Gastroesophageal sphincter (tissue), 4 donors: ENCODE measurements at regions not wholly inside any gene's neighbourhood (a gene's known extent, or its start where the extent isn't known, plus 50 kb on each side); places are given as distances from the start of the nearest gene placed in this dataset.

Source experiments
- ATAC-seq: fragments of 150-250 bp; one replicate; pipeline ENCODE4 v1.9.1; 2016; ENCODE audit warnings: mild to moderate bottlenecking, moderate library complexity
- H3K27ac ChIP-seq, 4 donors: fragments of 200-600 bp; sonication (generic) in 3 of 4; 1 replicate in 3 of 4; 2 replicates in 1 of 4; pipeline ENCODE4 v1.5.1; 2016 to 2019
- H3K27me3 ChIP-seq: fragments of 200-600 bp; sonication (generic); one replicate; pipeline ENCODE4 v1.5.1; 2019
- H3K36me3 ChIP-seq, 2 donors: fragments of 200-600 bp; sonication (generic); one replicate each; pipeline ENCODE4 v1.5.1; 2019; ENCODE audit warnings: control low read depth in 1 of 2
- H3K4me1 ChIP-seq, 3 donors: fragments of 200-600 bp; sonication (generic); 1 replicate in 2 of 3; 2 replicates in 1 of 3; pipeline ENCODE4 v1.5.1; 2016 to 2019; ENCODE audit warnings: control low read depth in 2 of 3
- H3K4me3 ChIP-seq, 2 donors: fragments of 200-600 bp; sonication (generic); one replicate each; pipeline ENCODE4 v1.5.1; 2019; ENCODE audit warnings: mild to moderate bottlenecking in 1 of 2, moderate library complexity in 1 of 2
- H3K9me3 ChIP-seq, 3 donors: fragments of 200-600 bp; sonication (generic); one replicate each; pipeline ENCODE4 v1.5.1; 2017 to 2019; ENCODE audit warnings: control low read depth in 2 of 3
- EP300 ChIP-seq: sonication (generic); formaldehyde crosslinking; IDR thresholded peaks from one replicate; pipeline ENCODE4 v1.6.1; 2017; ENCODE audit warnings: antibody characterized with exemption, mild to moderate bottlenecking
- POLR2A ChIP-seq, 2 donors: fragments of 450-650 bp; IDR thresholded peaks; one replicate each; pipeline ENCODE4 v1.6.1; 2017; ENCODE audit warnings: antibody characterized with exemption in 2 of 2, mild to moderate bottlenecking in 2 of 2, moderate library complexity in 1 of 2
- POLR2AphosphoS5 ChIP-seq: sonication (generic); formaldehyde crosslinking; IDR thresholded peaks from one replicate; pipeline ENCODE4 v1.6.1; 2017; ENCODE audit warnings: antibody characterized with exemption
- WGBS, 2 donors: methylation state at CpG; one replicate each; pipeline ENCODE4 v1.1.5; 2018; ENCODE audit warnings: low coverage in 1 of 2; 5-methylcytosine and 5-hydroxymethylcytosine counted together
- TF ChIP-seq, protein P1 (sequence below), 4 experiments: fragments of 200-600 bp in 2 of 4; fragments of 450-650 bp in 2 of 4; sonication (generic) in 1 of 4; IDR thresholded peaks; one replicate each; pipeline ENCODE4 v1.5.1; 2017 to 2019; ENCODE audit warnings: antibody characterized with exemption in 4 of 4, mild to moderate bottlenecking in 2 of 4, moderate library complexity in 2 of 4

GRCh38 chr22:48315439-48316256 lies 1512.0 kb downstream of the BRD1 start:
- 95 to 100% methylated on average over 2 to 4 of the region's 23 CpGs for WGBS, 2 donors
- no peak overlapping the region for H3K4me3 ChIP-seq
- TF ChIP-seq POLR2A (IDR thresholded peaks at IDR 0.05), result no peak
- TF ChIP-seq POLR2AphosphoS5, result no peak
- TF ChIP-seq, protein P1, sequence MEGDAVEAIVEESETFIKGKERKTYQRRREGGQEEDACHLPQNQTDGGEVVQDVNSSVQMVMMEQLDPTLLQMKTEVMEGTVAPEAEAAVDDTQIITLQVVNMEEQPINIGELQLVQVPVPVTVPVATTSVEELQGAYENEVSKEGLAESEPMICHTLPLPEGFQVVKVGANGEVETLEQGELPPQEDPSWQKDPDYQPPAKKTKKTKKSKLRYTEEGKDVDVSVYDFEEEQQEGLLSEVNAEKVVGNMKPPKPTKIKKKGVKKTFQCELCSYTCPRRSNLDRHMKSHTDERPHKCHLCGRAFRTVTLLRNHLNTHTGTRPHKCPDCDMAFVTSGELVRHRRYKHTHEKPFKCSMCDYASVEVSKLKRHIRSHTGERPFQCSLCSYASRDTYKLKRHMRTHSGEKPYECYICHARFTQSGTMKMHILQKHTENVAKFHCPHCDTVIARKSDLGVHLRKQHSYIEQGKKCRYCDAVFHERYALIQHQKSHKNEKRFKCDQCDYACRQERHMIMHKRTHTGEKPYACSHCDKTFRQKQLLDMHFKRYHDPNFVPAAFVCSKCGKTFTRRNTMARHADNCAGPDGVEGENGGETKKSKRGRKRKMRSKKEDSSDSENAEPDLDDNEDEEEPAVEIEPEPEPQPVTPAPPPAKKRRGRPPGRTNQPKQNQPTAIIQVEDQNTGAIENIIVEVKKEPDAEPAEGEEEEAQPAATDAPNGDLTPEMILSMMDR (IDR thresholded peaks at IDR 0.05), result no peak
- TF ChIP-seq EP300, result no peak
- H3K27ac ChIP-seq, result no peak overlapping the region
- ATAC-seq, result no peak
- no peaks in the 10 kb centered on the region for H3K36me3 ChIP-seq
- peaks cover 0 to 2% (median 0%) of the 10 kb centered on the region in 3 donors for H3K4me1 ChIP-seq
- H3K9me3 ChIP-seq, result peaks cover 0 to 29% (median 0%) of the 10 kb centered on the region in 3 donors
- H3K27me3 ChIP-seq, result peaks cover 70% of the 10 kb centered on the region

DNA sequence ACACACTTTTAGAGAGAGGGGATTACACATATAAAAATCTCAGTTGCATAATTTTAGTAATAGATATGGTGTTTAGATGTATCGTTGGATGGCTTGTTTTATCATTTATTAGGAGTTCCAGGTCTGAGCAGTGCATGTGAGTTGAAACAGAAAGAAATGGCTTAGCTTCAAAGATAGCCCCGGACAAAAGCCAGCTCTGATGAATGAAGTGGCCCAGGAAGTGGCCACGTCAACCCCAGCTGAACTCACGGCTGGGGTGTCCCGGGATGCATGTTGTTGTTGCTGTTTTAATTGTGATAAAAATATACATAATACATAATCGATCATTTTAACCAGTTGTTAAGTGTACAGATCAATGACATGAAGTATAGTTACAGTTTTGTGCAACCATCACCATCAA lies 1513.6 kb downstream of the BRD1 start:
- WGBS, 2 donors, result 18 to 33% methylated on average over 5 to 6 of the region's 6 CpGs
- TF ChIP-seq POLR2A (IDR thresholded peaks at IDR 0.05) (no peak), EP300 (no peak), POLR2AphosphoS5 (no peak)
- TF ChIP-seq, protein P1 (IDR thresholded peaks at IDR 0.05), result no peak
- ATAC-seq, result no peak
- Histone ChIP-seq H3K27me3 (peaks cover 62% of the 10 kb centered on the region), H3K27ac (no peak overlapping the region), H3K9me3 (peaks cover 0 to 32% (median 0%) of the 10 kb centered on the region in 3 donors), H3K4me1 (no peaks in the 10 kb centered on the region), H3K36me3 (no peaks in the 10 kb centered on the region), H3K4me3 (no peak overlapping the region)

GRCh38 chr22:48313175-48313830 lies 1514.4 kb downstream of the BRD1 start:
- peaks cover 0 to 32% (median 0%) of the 10 kb centered on the region in 3 donors for H3K9me3 ChIP-seq
- 42 to 47% methylated on average over 10 to 13 of the region's 14 CpGs for WGBS, 2 donors
- no peaks in the 10 kb centered on the region for H3K4me1 ChIP-seq
- H3K27ac ChIP-seq, result no peak overlapping the region
- ATAC-seq, result no peak
- no peak overlapping the region for H3K4me3 ChIP-seq
- no peaks in the 10 kb centered on the region for H3K36me3 ChIP-seq
- TF ChIP-seq EP300 (no peak), POLR2AphosphoS5 (no peak), POLR2A (IDR thresholded peaks at IDR 0.05) (no peak)
- TF ChIP-seq, protein P1 (IDR thresholded peaks at IDR 0.05), result no peak
- peaks cover 63% of the 10 kb centered on the region for H3K27me3 ChIP-seq

DNA sequence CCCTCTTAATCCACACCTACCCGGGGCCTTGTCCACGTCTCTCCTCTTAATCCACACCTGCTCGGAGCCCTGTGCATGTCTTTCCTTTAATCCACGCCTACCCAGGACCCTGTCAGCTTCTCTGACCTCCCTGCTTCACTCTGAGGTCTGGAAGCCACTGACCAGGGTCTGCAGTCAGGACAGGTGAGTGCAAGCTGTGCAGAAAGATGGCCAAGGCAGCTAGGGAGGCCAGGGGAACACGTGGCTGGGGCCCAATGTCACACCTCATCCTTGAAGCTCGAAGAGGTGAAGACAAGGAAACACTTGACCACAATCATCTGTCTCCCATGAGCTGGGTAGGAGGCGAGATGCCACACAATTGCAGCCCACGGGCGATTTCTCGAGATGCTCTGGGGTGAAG lies 1516.9 kb downstream of the BRD1 start:
- Histone ChIP-seq H3K27me3 (peaks cover 73% of the 10 kb centered on the region), H3K4me3 (no peak overlapping the region), H3K27ac (no peak overlapping the region), H3K4me1 (no peaks in the 10 kb centered on the region), H3K36me3 (no peaks in the 10 kb centered on the region), H3K9me3 (peaks cover 0 to 32% (median 0%) of the 10 kb centered on the region in 3 donors)
- 62 to 65% methylated on average over 7 to 8 of the region's 10 CpGs for WGBS, 2 donors
- TF ChIP-seq EP300, result no peak
- TF ChIP-seq, protein P1 (IDR thresholded peaks at IDR 0.05), result no peak
- TF ChIP-seq POLR2AphosphoS5, result no peak
- TF ChIP-seq POLR2A (IDR thresholded peaks at IDR 0.05), result no peak
- no peak for ATAC-seq
